H9 (cell line): ENCODE measurements at regions not wholly inside any gene's neighbourhood (a gene's known extent, or its start where the extent isn't known, plus 50 kb on each side); places are given as distances from the start of the nearest gene placed in this dataset.

Experiments
- DNase-seq: peaks from one replicate; pipeline ENCODE4 v3.0.0-alpha.2; 2017
- H2AFZ ChIP-seq: one replicate; pipeline ENCODE4 v1.6.1; 2013; ENCODE audit warnings: mild to moderate bottlenecking, low read length, control low read depth, moderate library complexity
- H2AK5ac ChIP-seq: 2 replicates; pipeline ENCODE4 v1.6.1; 2013; ENCODE audit warnings: low read length, control low read depth, mixed read lengths; ENCODE audit not compliant: insufficient read length
- H2BK120ac ChIP-seq: one replicate; pipeline ENCODE4 v1.6.1; 2013; ENCODE audit warnings: low read depth, mild to moderate bottlenecking, low read length, control low read depth, inconsistent platforms; ENCODE audit not compliant: poor library complexity, severe bottlenecking
- H2BK12ac ChIP-seq: 2 replicates; pipeline ENCODE4 v1.6.1; 2013; ENCODE audit warnings: low read length, control low read depth, mixed read lengths, low read depth; ENCODE audit not compliant: insufficient read length
- H2BK15ac ChIP-seq: 2 replicates; pipeline ENCODE4 v1.6.1; 2013; ENCODE audit warnings: low read depth, low read length, control low read depth
- H2BK20ac ChIP-seq: one replicate; pipeline ENCODE4 v1.6.1; 2013; ENCODE audit warnings: low read depth, mild to moderate bottlenecking, low read length, control low read depth, inconsistent platforms; ENCODE audit not compliant: poor library complexity, severe bottlenecking
- H2BK5ac ChIP-seq: 2 replicates; pipeline ENCODE4 v1.6.1; 2013; ENCODE audit warnings: low read length, control low read depth, mixed read lengths; ENCODE audit not compliant: insufficient read length
- H3K14ac ChIP-seq: 2 replicates; pipeline ENCODE4 v1.6.1; 2013; ENCODE audit warnings: low read length, control low read depth; ENCODE audit not compliant: insufficient read depth
- H3K18ac ChIP-seq: 2 replicates; pipeline ENCODE4 v1.6.1; 2013; ENCODE audit warnings: low read depth, mild to moderate bottlenecking, mixed read lengths, low read length, control low read depth; ENCODE audit not compliant: insufficient read length
- H3K23ac ChIP-seq: 2 replicates; pipeline ENCODE4 v1.6.1; 2013; ENCODE audit warnings: low read length, control low read depth, mixed read lengths, low read depth; ENCODE audit not compliant: insufficient read length
- H3K23me2 ChIP-seq: 2 replicates; pipeline ENCODE4 v1.6.1; 2013; ENCODE audit warnings: low read depth, mild to moderate bottlenecking, mixed read lengths, low read length, control low read depth; ENCODE audit not compliant: insufficient read length, poor library complexity, severe bottlenecking
- H3K27ac ChIP-seq: 2 replicates; pipeline ENCODE4 v1.5.1; 2013; ENCODE audit warnings: low read length, control low read depth, mixed read lengths, low read depth; ENCODE audit not compliant: insufficient read length
- H3K27me3 ChIP-seq: 2 replicates; pipeline ENCODE4 v1.6.1; 2013; ENCODE audit warnings: low read length, control low read depth, inconsistent platforms; ENCODE audit not compliant: insufficient read depth
- H3K4ac ChIP-seq: 2 replicates; pipeline ENCODE4 v1.6.1; 2013; ENCODE audit warnings: low read depth, mild to moderate bottlenecking, control low read depth, inconsistent platforms, low read length, moderate library complexity
- H3K4me1 ChIP-seq: 2 replicates; pipeline ENCODE4 v1.6.1; 2013; ENCODE audit warnings: low read length, control low read depth, inconsistent platforms; ENCODE audit not compliant: insufficient read depth
- H3K4me2 ChIP-seq: 2 replicates; pipeline ENCODE4 v1.6.1; 2013; ENCODE audit warnings: low read length, control low read depth, mixed read lengths; ENCODE audit not compliant: insufficient read length, insufficient read depth
- H3K56ac ChIP-seq: 2 replicates; pipeline ENCODE4 v1.6.1; 2013; ENCODE audit warnings: low read depth, mild to moderate bottlenecking, mixed read lengths, low read length, control low read depth; ENCODE audit not compliant: insufficient read length
- H3K79me1 ChIP-seq: 2 replicates; pipeline ENCODE4 v1.6.1; 2013; ENCODE audit warnings: low read depth, mild to moderate bottlenecking, moderate library complexity, low read length, control low read depth, inconsistent platforms; ENCODE audit not compliant: insufficient read depth, poor library complexity, severe bottlenecking
- H3K79me2 ChIP-seq: 2 replicates; pipeline ENCODE4 v1.6.1; 2013; ENCODE audit warnings: low read length, control low read depth, inconsistent platforms; ENCODE audit not compliant: insufficient read depth
- H3K9ac ChIP-seq: 2 replicates; pipeline ENCODE4 v1.6.1; 2013; ENCODE audit warnings: low read length, control low read depth, mixed read lengths; ENCODE audit not compliant: insufficient read length; ENCODE audit errors: extremely low read depth
- H3K9me3 ChIP-seq: one replicate; pipeline ENCODE4 v1.6.1; 2013; ENCODE audit warnings: low read depth, low read length, inconsistent platforms; ENCODE audit not compliant: control insufficient read depth
- H3T11ph ChIP-seq: one replicate; pipeline ENCODE4 v1.6.1; 2013; ENCODE audit warnings: mild to moderate bottlenecking, low read length, control low read depth, inconsistent platforms
- H4K20me1 ChIP-seq: one replicate; pipeline ENCODE4 v1.6.1; 2013; ENCODE audit not compliant: control insufficient read depth, insufficient read length, insufficient read depth
- H4K5ac ChIP-seq: 2 replicates; pipeline ENCODE4 v1.6.1; 2013; ENCODE audit warnings: low read depth, mild to moderate bottlenecking, mixed read lengths, low read length, control low read depth; ENCODE audit not compliant: insufficient read length
- H4K8ac ChIP-seq: replicated peaks from 2 replicates; pipeline ENCODE4 v1.6.1; 2013; ENCODE audit warnings: low read length, control low read depth, mixed read lengths, low read depth; ENCODE audit not compliant: insufficient read length
- H4K91ac ChIP-seq: 2 replicates; pipeline ENCODE4 v1.6.1; 2013; ENCODE audit warnings: low read depth, mild to moderate bottlenecking, moderate library complexity, mixed read lengths, low read length, control low read depth; ENCODE audit not compliant: insufficient read length
- H3K27ac Mint-ChIP-seq, 3 experiments: 2 replicates in 2 of 3; 3 replicates in 1 of 3; pipeline ENCODE4 v1.8.0; 2020 to 2021; ENCODE audit warnings: mixed read lengths in 3 of 3, mild to moderate bottlenecking in 1 of 3, moderate library complexity in 1 of 3
- H3K27me3 Mint-ChIP-seq: 2 replicates; pipeline ENCODE4 v1.8.0; 2021; ENCODE audit warnings: low read depth, mild to moderate bottlenecking, moderate library complexity, mixed read lengths
- H3K36me3 Mint-ChIP-seq, 3 experiments: 2 replicates in 2 of 3; 3 replicates in 1 of 3; pipeline ENCODE4 v1.8.0; 2020 to 2021; ENCODE audit warnings: low read depth in 3 of 3, mixed read lengths in 3 of 3; ENCODE audit not compliant: insufficient read depth in 1 of 3
- H3K4me1 Mint-ChIP-seq, 2 experiments: 2 replicates each; pipeline ENCODE4 v1.8.0; 2020; ENCODE audit warnings: mixed read lengths in 2 of 2
- H3K4me3 Mint-ChIP-seq, 2 experiments: 2 replicates in 1 of 2; 3 replicates in 1 of 2; pipeline ENCODE4 v1.8.0; 2020 to 2021; ENCODE audit warnings: mild to moderate bottlenecking in 2 of 2, mixed read lengths in 2 of 2, moderate library complexity in 1 of 2
- H3K9me3 Mint-ChIP-seq, 2 experiments: 2 replicates in 1 of 2; 3 replicates in 1 of 2; pipeline ENCODE4 v1.8.0; 2020; ENCODE audit warnings: mild to moderate bottlenecking in 2 of 2, mixed read lengths in 2 of 2, moderate library complexity in 1 of 2
- CTCF ChIP-seq: fragments of 200-600 bp; sonication (generic); conservative IDR thresholded peaks from 3 replicates; pipeline ENCODE4 v1.8.0; 2021; ENCODE audit warnings: antibody characterized with exemption, mild to moderate bottlenecking
- WGBS: extraction: QIAGEN DNeasy Blood & Tissue Kit; methylation state at CpG from one replicate; pipeline ENCODE4 v1.1.7; 2013; ENCODE audit warnings: missing lambda C conversion rate, low lambda C conversion rate, mixed read lengths; ENCODE audit not compliant: insufficient read length; ENCODE audit errors: extremely low coverage; 5-methylcytosine and 5-hydroxymethylcytosine counted together

- Histone ChIP-seq H2AFZ (no peak overlapping the region), H2BK120ac (no peak overlapping the region), H2AK5ac (no peak overlapping the region), H3T11ph (no peak overlapping the region), H3K4ac (no peak overlapping the region), H2BK20ac (no peak overlapping the region), H3K23me2 (no peaks in the 10 kb centered on the region), H3K14ac (no peak overlapping the region), H3K18ac (no peak overlapping the region), H3K9me3 (no peaks in the 10 kb centered on the region), H2BK15ac (no peak overlapping the region), H3K9ac (no peak overlapping the region), H3K27ac (no peak overlapping the region), H3K79me2 (no peaks in the 10 kb centered on the region), H3K23ac (no peak overlapping the region), H3K27me3 (no peaks in the 10 kb centered on the region), H4K91ac (no peak overlapping the region), H2BK12ac (no peak overlapping the region), H4K20me1 (no peaks in the 10 kb centered on the region), H4K8ac (no peak overlapping the region), H3K56ac (no peak overlapping the region), H3K79me1 (no peaks in the 10 kb centered on the region), H4K5ac (no peak overlapping the region), H3K4me1 (no peaks in the 10 kb centered on the region), H2BK5ac (no peak overlapping the region), H3K4me2 (no peak overlapping the region)
- peaks cover 5 to 7% of the 10 kb centered on the region in 2 experiments; a peak in 4 of 5 replicates for H3K9me3 Mint-ChIP-seq
- H3K27ac Mint-ChIP-seq = no peak overlapping the region
- TF ChIP-seq CTCF = no peak
- no peak for DNase-seq
- H3K4me3 Mint-ChIP-seq = no peak overlapping the region
- peaks cover 12% of the 10 kb centered on the region for H3K27me3 Mint-ChIP-seq
- peaks cover 0 to 4% (median 4%) of the 10 kb centered on the region in 3 experiments; a peak in 3 of 7 replicates for H3K36me3 Mint-ChIP-seq
- no peaks in the 10 kb centered on the region for H3K4me1 Mint-ChIP-seq
- no CpG with 5 or more reads among the region's 3 CpGs for WGBS
These were observed 293.9 kb upstream of the FOXQ1 start for GRCh38 chr6:1018041-1018440.
